GM20000 (cell line): ENCODE measurements at regions not wholly inside any gene's neighbourhood (a gene's known extent, or its start where the extent isn't known, plus 50 kb on each side); places are given as distances from the start of the nearest gene placed in this dataset.

ENCODE experiments used
- DNase-seq: peaks from one replicate; pipeline ENCODE4 v3.0.0; 2012; ENCODE audit warnings: low spot score
- CTCF ChIP-seq: IDR thresholded peaks from 2 replicates; pipeline ENCODE4 v1.5.1; 2012; ENCODE audit warnings: mild to moderate bottlenecking, control low read depth; ENCODE audit errors: extremely low read depth, missing control alignments

DNA sequence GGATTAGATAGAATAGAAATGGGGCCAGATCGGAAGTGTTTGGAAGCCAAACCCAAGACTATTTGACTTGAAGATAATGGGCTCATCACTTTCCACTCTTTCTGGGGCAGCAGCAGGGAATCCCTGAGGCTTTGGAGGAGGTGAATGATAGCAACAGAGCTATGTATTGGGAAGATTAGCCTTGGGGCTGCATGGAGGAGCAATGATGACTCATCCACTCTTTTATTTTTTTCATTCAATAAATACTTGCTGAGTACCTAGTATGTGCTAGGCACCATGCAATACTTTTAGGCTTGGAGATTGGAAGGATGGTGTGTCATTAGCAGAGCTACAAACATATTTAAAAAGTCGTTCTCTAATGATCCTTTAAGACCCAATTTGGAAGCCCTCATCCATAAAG is 166.9 kb upstream of the FOXD3 start:
- no peak for TF ChIP-seq CTCF

GRCh38 chr1:63157085-63157484 is 165.3 kb upstream of the FOXD3 start:
- no peak for DNase-seq
- TF ChIP-seq CTCF: no peak

More for the DNA sequence above, 166.9 kb upstream of the FOXD3 start:
- no peak for DNase-seq

GRCh38 chr1:63169057-63169456 is 153.3 kb upstream of the FOXD3 start:
- no peak for DNase-seq
- no peak for TF ChIP-seq CTCF

DNA sequence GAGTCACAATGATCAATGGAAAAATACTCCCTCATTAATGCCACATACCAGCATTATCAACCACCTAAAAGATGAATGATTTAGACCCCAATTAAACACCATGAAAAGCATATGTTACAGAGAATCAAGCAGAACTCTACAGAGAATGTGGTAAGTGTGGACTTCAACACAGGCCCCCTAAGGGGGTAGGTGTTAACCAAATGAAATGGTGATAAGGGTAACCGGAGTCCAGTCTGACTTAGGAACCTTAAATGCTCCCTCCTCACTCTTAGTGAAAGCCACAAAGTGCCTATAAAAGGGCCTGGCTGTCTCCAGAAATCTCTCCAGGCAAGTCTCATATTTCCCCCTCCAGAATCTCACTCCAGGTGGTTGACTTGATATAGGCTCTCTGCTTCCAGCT is 149.2 kb upstream of the FOXD3 start:
- TF ChIP-seq CTCF: no peak
- DNase-seq: no peak

DNA sequence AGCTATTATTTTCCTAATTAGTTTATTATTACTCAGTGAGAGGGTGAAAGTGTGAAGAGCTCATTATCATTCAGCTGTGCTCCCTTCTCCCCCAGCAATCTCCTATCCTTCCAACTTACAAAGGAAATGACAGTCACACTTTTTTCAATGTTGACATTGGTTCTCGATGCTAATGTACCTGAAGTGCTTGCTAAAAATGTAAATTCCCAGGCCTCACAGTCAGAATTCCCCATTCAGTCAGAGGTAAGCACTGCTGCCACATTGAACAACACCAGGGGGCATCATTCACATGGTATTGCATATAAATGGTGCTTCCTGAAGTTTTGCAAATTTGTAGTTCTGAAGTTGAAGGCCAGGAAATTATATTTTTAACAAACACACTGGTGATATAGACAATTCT is 132.7 kb upstream of the FOXD3 start:
- TF ChIP-seq CTCF: no peak
- no peak for DNase-seq

- TF ChIP-seq CTCF: no peak
- DNase-seq: no peak
These were observed 132.2 kb upstream of the FOXD3 start for GRCh38 chr1:63190171-63190570.

DNA sequence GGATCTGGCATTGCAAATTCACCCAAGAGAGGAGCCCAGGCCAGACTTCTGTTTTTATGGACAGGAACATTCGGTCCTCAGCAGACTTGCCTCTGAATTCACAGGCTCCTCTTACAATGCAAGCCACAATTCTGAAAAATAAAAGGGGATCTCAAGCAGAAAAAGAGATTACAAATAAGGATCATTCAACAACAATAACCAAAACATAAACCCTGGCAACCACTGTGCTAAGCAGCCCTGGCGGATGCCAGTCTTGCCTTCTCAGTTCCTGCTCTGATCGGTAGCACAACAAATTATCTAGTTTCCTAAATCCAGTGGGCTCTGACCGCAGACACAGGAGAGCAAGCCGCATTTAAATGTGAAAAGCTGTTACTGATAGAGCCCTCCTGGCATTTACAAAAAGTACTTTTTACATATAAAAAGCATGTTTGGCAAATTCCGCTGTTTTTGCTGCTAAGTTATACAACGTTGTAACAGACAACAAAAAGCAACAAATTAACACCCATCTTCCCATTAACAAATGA is 123.4 kb upstream of the FOXD3 start:
- DNase-seq: no peak
- TF ChIP-seq CTCF: no peak
